GM12873 (cell line): ENCODE measurements at regions not wholly inside any gene's neighbourhood (a gene's known extent, or its start where the extent isn't known, plus 50 kb on each side); places are given as distances from the start of the nearest gene placed in this dataset.

Experiments used
- CTCF ChIP-seq: IDR thresholded peaks from 2 replicates; pipeline ENCODE4 v1.5.1; 2012; ENCODE audit warnings: low read depth, mild to moderate bottlenecking, moderate library complexity, low read length, control low read depth; ENCODE audit not compliant: insufficient read depth; ENCODE audit errors: missing control alignments

GRCh38 chr7:41020056-41020455, 682.8 kb downstream of the INHBA start:
- no peak for TF ChIP-seq CTCF

GRCh38 chr7:41013117-41013516, 689.8 kb downstream of the INHBA start:
- no peak for TF ChIP-seq CTCF

- TF ChIP-seq CTCF, result no peak
Observed at GRCh38 chr7:41012041-41012440, 690.8 kb downstream of the INHBA start.

- no peak for TF ChIP-seq CTCF
Observed at GRCh38 chr7:41010967-41011366, 691.9 kb downstream of the INHBA start.

- TF ChIP-seq CTCF, result no peak
Observed at GRCh38 chr7:41010418-41010817, 692.5 kb downstream of the INHBA start.

- TF ChIP-seq CTCF, result no peak
Observed at GRCh38 chr7:41007811-41008210, 695.1 kb downstream of the INHBA start.

GRCh38 chr7:41007351-41007751, 695.5 kb downstream of the INHBA start:
- TF ChIP-seq CTCF, result no peak
